KBM-7 (cell line): ENCODE measurements at regions not wholly inside any gene's neighbourhood (a gene's known extent, or its start where the extent isn't known, plus 50 kb on each side); places are given as distances from the start of the nearest gene placed in this dataset.

ENCODE experiments used
- DNase-seq: peaks from one replicate; pipeline ENCODE4 v3.0.0-alpha.2; 2015
- in situ Hi-C: fragments of 300-500 bp; cut with MboI; formaldehyde crosslinking; loops from 2 replicates; pipeline ENCODE4 v1.14.3; 2020; ENCODE audit warnings: low sequenced_read_pairs, low pct_unique_long_range_greater_than_20kb, mixed read lengths

GRCh38 chr7:24227068-24227467 lies 56.9 kb upstream of the NPY start:
- DNase-seq, result no peak
- in situ Hi-C loops, result no loop called here

- in situ Hi-C loops, result no loop called here
- peak; percentile 75 for DNase-seq
These were observed 56.2 kb upstream of the NPY start for GRCh38 chr7:24227603-24228359.

GRCh38 chr7:24229481-24230226 lies 54.3 kb upstream of the NPY start:
- in situ Hi-C loops, result no loop called here
- DNase-seq, result no peak

- in situ Hi-C loops, result no loop called here
These were observed 52.5 kb upstream of the NPY start for GRCh38 chr7:24231493-24231892.

GRCh38 chr7:24233386-24233785 lies 50.6 kb upstream of the NPY start:
- no peak for DNase-seq
- in situ Hi-C loops, result no loop called here

More at GRCh38 chr7:24231493-24231892, 52.5 kb upstream of the NPY start:
- no peak for DNase-seq
